A673 (cell line): ENCODE measurements at regions not wholly inside any gene's neighbourhood (a gene's known extent, or its start where the extent isn't known, plus 50 kb on each side); places are given as distances from the start of the nearest gene placed in this dataset.

ENCODE experiments used
- BruUV-seq: library from RNA; stranded (reverse); fragments of 400-500 nt; replicated peaks from 2 replicates; lab custom pipeline; 2021; lab: Mats Ljungman, UMichigan
- CTCF ChIA-PET: fragments of 300-600 bp; sonication (Branson Sonifier 250); formaldehyde crosslinking; loops from one replicate; lab custom pipeline; 2022; ENCODE audit warnings: antibody characterized with exemption; lab: Charles Lee
- POLR2A ChIA-PET: fragments of 300-600 bp; sonication (Branson Sonifier 250); formaldehyde crosslinking; loops from one replicate; lab custom pipeline; 2022; ENCODE audit warnings: antibody characterized with exemption; ENCODE audit not compliant: low non-redundant PET; lab: Charles Lee
- DNase-seq: peaks from one replicate; pipeline ENCODE4 v3.0.0-alpha.2; 2015; ENCODE audit warnings: low spot score
- H3K27ac ChIP-seq: fragments of 200-600 bp; sonication (generic); 2 replicates; pipeline ENCODE4 v1.5.1; 2016; ENCODE audit warnings: mixed run types, low read depth, mild to moderate bottlenecking, mixed read lengths, antibody characterized with exemption, low read length; ENCODE audit not compliant: poor library complexity, severe bottlenecking
- H3K27me3 ChIP-seq: fragments of 200-600 bp; sonication (generic); replicated peaks from 2 replicates; pipeline ENCODE4 v1.6.1; 2017; ENCODE audit warnings: mixed run types, low read depth, mild to moderate bottlenecking, mixed read lengths, antibody characterized with exemption, low read length; ENCODE audit not compliant: insufficient read depth, poor library complexity
- H3K36me3 ChIP-seq: fragments of 200-600 bp; sonication (generic); 2 replicates; pipeline ENCODE4 v1.6.1; 2016; ENCODE audit warnings: mixed run types, mild to moderate bottlenecking, mixed read lengths, antibody characterized with exemption, low read length; ENCODE audit not compliant: insufficient read depth, poor library complexity, severe bottlenecking
- H3K4me1 ChIP-seq: fragments of 200-600 bp; sonication (generic); 2 replicates; pipeline ENCODE4 v1.6.1; 2017; ENCODE audit warnings: mixed run types, mild to moderate bottlenecking, mixed read lengths, antibody characterized with exemption, low read length; ENCODE audit not compliant: insufficient read depth, poor library complexity, severe bottlenecking
- H3K4me3 ChIP-seq: fragments of 200-600 bp; sonication (generic); 2 replicates; pipeline ENCODE4 v1.5.1; 2016; ENCODE audit warnings: low read depth, mixed run types, mild to moderate bottlenecking, mixed read lengths, low read length; ENCODE audit not compliant: poor library complexity, severe bottlenecking
- H3K9me3 ChIP-seq: fragments of 200-600 bp; sonication (generic); 2 replicates; pipeline ENCODE4 v1.6.1; 2016; ENCODE audit warnings: mixed run types, low read depth, mild to moderate bottlenecking, mixed read lengths, antibody characterized with exemption, low read length; ENCODE audit not compliant: poor library complexity, severe bottlenecking
- EZH2 ChIP-seq: fragments of 200-600 bp; sonication (generic); IDR thresholded peaks from 2 replicates; pipeline ENCODE4 v1.6.1; 2017; ENCODE audit warnings: borderline replicate concordance, low read depth, mild to moderate bottlenecking, mixed read lengths, antibody characterized with exemption, low read length; ENCODE audit not compliant: poor library complexity, severe bottlenecking
- intact Hi-C: fragments of 100-400 bp; cut with micrococcal nuclease; formaldehyde crosslinking; loops from one replicate; pipeline ENCODE4 v1.10.0; 2022; ENCODE audit not compliant: unreplicated experiment
- TF ChIP-seq, protein P1 (sequence below): fragments of 300-800, 200-600 bp; sonication (generic); conservative IDR thresholded peaks from 2 replicates; pipeline ENCODE4 v1.5.1; 2017; ENCODE audit warnings: low read depth, mild to moderate bottlenecking, antibody characterized with exemption, low read length, moderate library complexity, mixed read lengths

- no peak for DNase-seq
- CTCF ChIA-PET = no interaction called here
- intact Hi-C loops = no loop called here
- no peak overlapping the region for H3K27ac ChIP-seq
- no peak for TF ChIP-seq EZH2
- TF ChIP-seq, protein P1, sequence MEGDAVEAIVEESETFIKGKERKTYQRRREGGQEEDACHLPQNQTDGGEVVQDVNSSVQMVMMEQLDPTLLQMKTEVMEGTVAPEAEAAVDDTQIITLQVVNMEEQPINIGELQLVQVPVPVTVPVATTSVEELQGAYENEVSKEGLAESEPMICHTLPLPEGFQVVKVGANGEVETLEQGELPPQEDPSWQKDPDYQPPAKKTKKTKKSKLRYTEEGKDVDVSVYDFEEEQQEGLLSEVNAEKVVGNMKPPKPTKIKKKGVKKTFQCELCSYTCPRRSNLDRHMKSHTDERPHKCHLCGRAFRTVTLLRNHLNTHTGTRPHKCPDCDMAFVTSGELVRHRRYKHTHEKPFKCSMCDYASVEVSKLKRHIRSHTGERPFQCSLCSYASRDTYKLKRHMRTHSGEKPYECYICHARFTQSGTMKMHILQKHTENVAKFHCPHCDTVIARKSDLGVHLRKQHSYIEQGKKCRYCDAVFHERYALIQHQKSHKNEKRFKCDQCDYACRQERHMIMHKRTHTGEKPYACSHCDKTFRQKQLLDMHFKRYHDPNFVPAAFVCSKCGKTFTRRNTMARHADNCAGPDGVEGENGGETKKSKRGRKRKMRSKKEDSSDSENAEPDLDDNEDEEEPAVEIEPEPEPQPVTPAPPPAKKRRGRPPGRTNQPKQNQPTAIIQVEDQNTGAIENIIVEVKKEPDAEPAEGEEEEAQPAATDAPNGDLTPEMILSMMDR = no peak
- POLR2A ChIA-PET = no interaction called here
- no TSS peak for BruUV-seq
- no peaks in the 10 kb centered on the region for H3K4me1 ChIP-seq
- H3K27me3 ChIP-seq = no peaks in the 10 kb centered on the region
- H3K36me3 ChIP-seq = no peaks in the 10 kb centered on the region
- H3K4me3 ChIP-seq = no peak overlapping the region
- H3K9me3 ChIP-seq = peaks cover 18% of the 10 kb centered on the region
These were observed 174.4 kb downstream of the OGFRL1 start for GRCh38 chr6:71463061-71463460.

DNA sequence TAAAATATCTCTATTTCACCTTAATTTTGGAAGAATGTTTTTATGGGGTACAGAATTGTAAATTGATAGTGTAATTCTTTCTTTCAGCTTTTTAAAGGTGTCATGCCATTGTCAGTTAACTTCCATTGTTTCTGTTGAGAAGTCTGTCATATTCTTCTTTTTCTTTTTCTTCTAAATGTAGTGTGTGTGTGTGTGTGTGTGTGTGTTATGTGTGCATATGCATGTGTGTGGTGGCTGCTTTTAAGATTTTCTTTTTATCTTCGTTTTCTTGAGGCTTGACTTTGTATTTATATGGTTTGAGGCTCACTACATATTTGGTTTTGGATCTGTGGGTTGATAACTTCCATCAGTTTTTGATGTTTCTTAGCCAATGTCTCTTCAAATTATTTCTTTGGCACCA lies 176.5 kb downstream of the OGFRL1 start:
- Histone ChIP-seq H3K4me3 (no peak overlapping the region), H3K27ac (no peak overlapping the region), H3K27me3 (no peaks in the 10 kb centered on the region), H3K4me1 (no peaks in the 10 kb centered on the region), H3K36me3 (no peaks in the 10 kb centered on the region), H3K9me3 (peaks cover 18% of the 10 kb centered on the region)
- no TSS peak for BruUV-seq
- no peak for TF ChIP-seq EZH2
- TF ChIP-seq, protein P1 = no peak
- ChIA-PET POLR2A (no interaction called here), CTCF (no interaction called here)
- no peak for DNase-seq
- intact Hi-C loops = no loop called here

DNA sequence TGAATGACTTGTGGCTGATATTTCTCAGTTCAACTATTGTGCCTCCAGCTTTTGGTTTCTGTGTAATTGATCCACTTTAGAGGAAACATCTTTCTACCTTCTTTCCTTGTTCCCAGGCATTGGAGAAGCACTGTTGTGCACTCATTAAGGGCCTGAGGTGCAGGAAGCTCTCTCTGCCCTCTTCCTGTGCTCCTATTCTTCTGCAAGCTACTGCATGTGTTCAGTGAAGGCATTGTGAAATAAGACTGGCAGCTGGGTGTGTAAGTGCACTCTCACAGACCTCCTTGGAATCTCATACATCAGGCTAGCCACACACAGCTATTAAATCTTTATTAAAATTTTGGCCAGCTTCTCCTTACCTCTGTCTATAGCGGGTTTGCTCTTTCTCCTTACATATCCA lies 177.8 kb downstream of the OGFRL1 start:
- H3K4me3 ChIP-seq = no peak overlapping the region
- intact Hi-C loops = no loop called here
- TF ChIP-seq EZH2 = no peak
- TF ChIP-seq, protein P1 = no peak
- H3K4me1 ChIP-seq = no peaks in the 10 kb centered on the region
- POLR2A ChIA-PET = no interaction called here
- H3K27me3 ChIP-seq = no peaks in the 10 kb centered on the region
- no TSS peak for BruUV-seq
- DNase-seq = no peak
- peaks cover 18% of the 10 kb centered on the region for H3K9me3 ChIP-seq
- CTCF ChIA-PET = no interaction called here
- no peaks in the 10 kb centered on the region for H3K36me3 ChIP-seq
- no peak overlapping the region for H3K27ac ChIP-seq
